PFSK-1 (cell line): ENCODE measurements at regions not wholly inside any gene's neighbourhood (a gene's known extent, or its start where the extent isn't known, plus 50 kb on each side); places are given as distances from the start of the nearest gene placed in this dataset.

Source experiments
- POLR2AphosphoS5 ChIP-seq: IDR thresholded peaks from 2 replicates; pipeline ENCODE4 v1.6.1; 2012; ENCODE audit warnings: low read depth, mild to moderate bottlenecking, control low read depth, low read length, moderate library complexity
- TF ChIP-seq, protein P1 (sequence below), 2 experiments: IDR thresholded peaks; 2 replicates each; pipeline versions ENCODE4 v1.6.1 to v1.8.0; 2011 to 2012; ENCODE audit warnings: low read depth in 2 of 2, low read length in 2 of 2, control low read depth in 1 of 2, inconsistent platforms in 1 of 2, mild to moderate bottlenecking in 1 of 2, moderate library complexity in 1 of 2; ENCODE audit not compliant: insufficient read depth in 1 of 2

GRCh38 chr2:217743966-217744761 lies 258.6 kb downstream of the TNS1 start:
- no peak for TF ChIP-seq POLR2AphosphoS5
- TF ChIP-seq, protein P1, sequence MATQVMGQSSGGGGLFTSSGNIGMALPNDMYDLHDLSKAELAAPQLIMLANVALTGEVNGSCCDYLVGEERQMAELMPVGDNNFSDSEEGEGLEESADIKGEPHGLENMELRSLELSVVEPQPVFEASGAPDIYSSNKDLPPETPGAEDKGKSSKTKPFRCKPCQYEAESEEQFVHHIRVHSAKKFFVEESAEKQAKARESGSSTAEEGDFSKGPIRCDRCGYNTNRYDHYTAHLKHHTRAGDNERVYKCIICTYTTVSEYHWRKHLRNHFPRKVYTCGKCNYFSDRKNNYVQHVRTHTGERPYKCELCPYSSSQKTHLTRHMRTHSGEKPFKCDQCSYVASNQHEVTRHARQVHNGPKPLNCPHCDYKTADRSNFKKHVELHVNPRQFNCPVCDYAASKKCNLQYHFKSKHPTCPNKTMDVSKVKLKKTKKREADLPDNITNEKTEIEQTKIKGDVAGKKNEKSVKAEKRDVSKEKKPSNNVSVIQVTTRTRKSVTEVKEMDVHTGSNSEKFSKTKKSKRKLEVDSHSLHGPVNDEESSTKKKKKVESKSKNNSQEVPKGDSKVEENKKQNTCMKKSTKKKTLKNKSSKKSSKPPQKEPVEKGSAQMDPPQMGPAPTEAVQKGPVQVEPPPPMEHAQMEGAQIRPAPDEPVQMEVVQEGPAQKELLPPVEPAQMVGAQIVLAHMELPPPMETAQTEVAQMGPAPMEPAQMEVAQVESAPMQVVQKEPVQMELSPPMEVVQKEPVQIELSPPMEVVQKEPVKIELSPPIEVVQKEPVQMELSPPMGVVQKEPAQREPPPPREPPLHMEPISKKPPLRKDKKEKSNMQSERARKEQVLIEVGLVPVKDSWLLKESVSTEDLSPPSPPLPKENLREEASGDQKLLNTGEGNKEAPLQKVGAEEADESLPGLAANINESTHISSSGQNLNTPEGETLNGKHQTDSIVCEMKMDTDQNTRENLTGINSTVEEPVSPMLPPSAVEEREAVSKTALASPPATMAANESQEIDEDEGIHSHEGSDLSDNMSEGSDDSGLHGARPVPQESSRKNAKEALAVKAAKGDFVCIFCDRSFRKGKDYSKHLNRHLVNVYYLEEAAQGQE (IDR thresholded peaks at IDR 0.05; ENCODE audit: insufficient read depth in 1 of 2, low read depth in 2 of 2, low read length in 2 of 2), result no peak
